ENCODE measurements at regions not wholly inside any gene's neighbourhood (a gene's known extent, or its start where the extent isn't known, plus 50 kb on each side); places are given as distances from the start of the nearest gene placed in this dataset.
"Not testable (repeated sequence)": the region's sequence is repeated elsewhere in the genome, so short reads cannot be mapped to it uniquely, and the experiment has no call there.

DNA sequence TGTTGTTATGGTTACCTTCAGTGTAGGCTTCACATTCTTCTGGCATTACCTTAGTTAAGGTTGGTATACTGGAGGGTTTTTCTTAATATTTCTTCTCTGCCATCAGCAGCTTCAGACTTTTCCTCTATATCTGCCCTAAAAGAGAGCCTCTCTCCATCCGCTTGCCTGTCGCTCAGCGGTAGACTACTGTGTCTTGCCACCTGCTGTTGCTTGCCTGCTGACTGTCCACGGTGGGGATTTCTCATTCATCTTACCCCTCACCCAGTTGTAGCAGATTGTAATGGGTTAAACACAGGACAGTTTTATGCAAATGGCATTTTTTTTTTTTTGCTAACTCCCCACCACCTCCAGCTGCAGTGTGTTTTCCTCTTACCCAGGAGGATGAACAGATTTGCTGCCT, 577.2 kb downstream of the SLITRK5 start:
- ATAC-seq, result no peak
- Mint-ChIP-seq H3K36me3 (no peaks in the 10 kb centered on the region), H3K9me3 (peaks cover 9% of the 10 kb centered on the region), H3K4me3 (no peak overlapping the region), H3K4me1 (no peaks in the 10 kb centered on the region), H3K27ac (no peak overlapping the region)
- DNase-seq (ENCODE audit: low spot score in 2 of 2), result no peak

GRCh38 chr13:88257706-88258105, 586.5 kb downstream of the SLITRK5 start:
- Mint-ChIP-seq H3K4me3 (no peak overlapping the region), H3K27ac (no peak overlapping the region)

DNA sequence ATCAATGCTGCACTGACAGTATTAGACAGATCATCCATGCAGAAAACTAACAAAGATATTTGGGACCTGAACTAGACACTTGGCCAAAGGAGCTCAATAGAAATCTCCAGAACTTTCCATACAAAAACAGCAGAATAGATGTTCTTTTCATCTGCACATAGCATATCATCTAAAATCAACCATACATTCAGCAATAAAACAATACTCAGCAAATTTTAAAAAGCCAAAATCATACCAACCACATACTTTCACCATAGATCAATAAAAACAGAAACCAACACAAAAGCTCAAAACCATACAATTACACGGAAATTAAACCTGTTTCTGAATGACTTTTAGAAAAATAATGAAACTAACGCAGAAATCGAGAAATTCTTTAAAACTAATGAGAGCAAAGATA, 592.6 kb downstream of the SLITRK5 start:
- ATAC-seq (no peak), DNase-seq (ENCODE audit: low spot score in 2 of 2) (no peak)
- Mint-ChIP-seq H3K4me3 (no peak overlapping the region), H3K4me1 (no peaks in the 10 kb centered on the region), H3K27ac (no peak overlapping the region), H3K36me3 (no peaks in the 10 kb centered on the region), H3K9me3 (peaks cover 19% of the 10 kb centered on the region)

More at GRCh38 chr13:88257706-88258105, 586.5 kb downstream of the SLITRK5 start:
- DNase-seq (ENCODE audit: low spot score in 2 of 2) (no peak), ATAC-seq (no peak)
- Mint-ChIP-seq H3K9me3 (peaks cover 19% of the 10 kb centered on the region), H3K36me3 (no peaks in the 10 kb centered on the region), H3K4me1 (no peaks in the 10 kb centered on the region)

DNA sequence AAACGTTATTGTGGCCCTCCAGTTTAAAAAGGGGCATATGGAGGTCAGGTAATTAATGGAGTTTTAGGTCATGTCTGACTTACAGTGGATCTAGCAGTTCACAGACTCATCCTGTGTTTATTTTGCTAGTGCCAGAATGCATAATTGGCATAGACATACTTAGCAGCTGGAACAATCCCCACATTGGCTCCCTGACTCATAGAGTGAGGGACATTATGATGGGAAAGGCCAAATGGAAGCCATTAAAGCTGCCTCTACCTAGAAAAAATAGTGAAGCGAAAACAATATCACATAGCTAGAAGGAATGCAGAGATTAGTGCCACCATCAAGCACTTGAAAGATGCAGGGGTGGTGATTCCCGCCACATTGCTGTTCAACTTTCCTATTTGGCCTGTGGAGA, 610.7 kb downstream of the SLITRK5 start:
- Mint-ChIP-seq H3K36me3 (no peaks in the 10 kb centered on the region), H3K4me1 (no peaks in the 10 kb centered on the region), H3K9me3 (peaks cover 17% of the 10 kb centered on the region), H3K4me3 (no peak overlapping the region), H3K27ac (no peak overlapping the region)
- DNase-seq (ENCODE audit: low spot score in 2 of 2) (no peak), ATAC-seq (no peak)

DNA sequence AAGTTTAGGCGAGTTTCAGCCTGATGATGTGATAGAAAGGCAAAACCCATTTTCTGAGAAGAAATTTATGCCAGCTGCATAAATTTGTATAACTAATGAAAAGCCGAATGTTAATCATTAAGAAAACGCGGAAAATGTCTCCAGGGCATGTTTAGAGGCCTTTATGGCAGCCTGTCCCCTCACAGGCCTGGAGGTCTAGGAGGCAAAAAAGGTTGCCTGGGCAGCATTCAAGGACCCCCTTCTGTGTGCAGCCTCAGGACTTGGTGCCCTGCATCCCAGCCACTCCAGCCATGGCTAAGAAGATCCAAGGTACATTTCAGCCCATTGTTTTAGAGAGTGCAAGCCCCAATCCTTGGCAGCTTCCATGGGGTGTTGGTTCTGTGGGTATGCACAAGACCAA, 614.2 kb downstream of the SLITRK5 start:
- Mint-ChIP-seq H3K36me3 (no peaks in the 10 kb centered on the region), H3K4me1 (no peaks in the 10 kb centered on the region), H3K27ac (no peak overlapping the region), H3K4me3 (no peak overlapping the region), H3K9me3 (peaks cover 16% of the 10 kb centered on the region)
- ATAC-seq, result no peak
- no peak for DNase-seq (ENCODE audit: low spot score in 2 of 2)

DNA sequence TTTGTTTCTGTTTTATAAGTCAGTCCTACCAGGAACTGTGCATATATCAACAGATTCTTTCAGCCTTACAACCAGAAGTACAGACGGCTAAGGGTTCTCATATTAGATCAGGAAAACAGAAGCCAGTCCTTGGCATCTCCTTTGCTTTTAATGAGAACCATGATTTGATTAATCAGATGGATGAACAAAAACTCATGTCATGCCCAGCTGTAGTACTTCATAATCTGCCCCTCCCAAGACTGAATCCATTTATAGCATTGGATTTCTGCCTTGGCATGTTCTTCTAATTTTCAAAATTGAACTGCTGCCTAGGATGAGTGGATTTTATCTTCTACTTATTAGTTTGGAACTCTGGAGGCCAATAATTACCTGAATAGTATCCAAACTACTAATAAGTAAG, 617.2 kb downstream of the SLITRK5 start:
- Mint-ChIP-seq H3K36me3 (no peaks in the 10 kb centered on the region), H3K27ac (no peak overlapping the region), H3K4me1 (no peaks in the 10 kb centered on the region), H3K4me3 (no peak overlapping the region), H3K9me3 (peaks cover 16% of the 10 kb centered on the region)
- no peak for ATAC-seq
- DNase-seq (ENCODE audit: low spot score in 2 of 2), result no peak

- DNase-seq (ENCODE audit: low spot score in 2 of 2); ATAC-seq; H3K27ac Mint-ChIP-seq; H3K4me1 Mint-ChIP-seq; H3K9me3 Mint-ChIP-seq; H3K36me3 Mint-ChIP-seq; H3K4me3 Mint-ChIP-seq: not testable (repeated sequence)
Observed at GRCh38 chr13:88291731-88292130, 620.6 kb downstream of the SLITRK5 start.

DNA sequence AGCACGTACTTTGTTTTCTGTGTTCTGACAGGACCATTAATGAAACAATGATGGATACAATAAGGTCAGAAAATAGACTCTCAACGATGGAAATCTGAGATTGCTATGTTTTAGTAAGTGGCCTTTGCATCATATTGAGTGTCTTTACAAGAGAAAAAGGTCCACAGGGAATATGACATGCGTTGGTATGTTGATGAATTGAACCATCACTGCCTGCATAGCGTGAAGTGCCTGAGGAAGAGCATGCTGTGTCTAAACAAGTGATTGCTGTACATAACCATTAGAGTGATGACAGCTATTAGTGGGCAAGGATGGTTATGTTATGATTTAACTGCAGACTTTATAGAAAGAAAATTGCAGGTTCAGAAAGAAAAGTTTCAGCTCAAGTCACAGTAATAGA, 623.2 kb downstream of the SLITRK5 start:
- no peaks in the 10 kb centered on the region for H3K4me1 Mint-ChIP-seq
- H3K27ac Mint-ChIP-seq, result no peak overlapping the region

GRCh38 chr13:88303157-88303556, 632.0 kb downstream of the SLITRK5 start:
- Mint-ChIP-seq H3K27ac (no peak overlapping the region), H3K4me1 (no peaks in the 10 kb centered on the region), H3K9me3 (peaks cover 3% of the 10 kb centered on the region), H3K4me3 (no peak overlapping the region), H3K36me3 (no peaks in the 10 kb centered on the region)
- DNase-seq (ENCODE audit: low spot score in 2 of 2) (no peak), ATAC-seq (no peak)

More for the DNA sequence above, 623.2 kb downstream of the SLITRK5 start:
- no peak for DNase-seq (ENCODE audit: low spot score in 2 of 2)
- ATAC-seq, result no peak
- Mint-ChIP-seq H3K4me3 (no peak overlapping the region), H3K36me3 (no peaks in the 10 kb centered on the region), H3K9me3 (peaks cover 3% of the 10 kb centered on the region)

- DNase-seq (ENCODE audit: low spot score in 2 of 2) (no peak), ATAC-seq (no peak)
- no peaks in the 10 kb centered on the region for H3K36me3 Mint-ChIP-seq
- H3K27ac Mint-ChIP-seq, result no peak overlapping the region
- peaks cover 3% of the 10 kb centered on the region for H3K9me3 Mint-ChIP-seq
- no peaks in the 10 kb centered on the region for H3K4me1 Mint-ChIP-seq
- H3K4me3 Mint-ChIP-seq, result no peak overlapping the region
Observed at GRCh38 chr13:88303605-88304004, 632.4 kb downstream of the SLITRK5 start.

DNA sequence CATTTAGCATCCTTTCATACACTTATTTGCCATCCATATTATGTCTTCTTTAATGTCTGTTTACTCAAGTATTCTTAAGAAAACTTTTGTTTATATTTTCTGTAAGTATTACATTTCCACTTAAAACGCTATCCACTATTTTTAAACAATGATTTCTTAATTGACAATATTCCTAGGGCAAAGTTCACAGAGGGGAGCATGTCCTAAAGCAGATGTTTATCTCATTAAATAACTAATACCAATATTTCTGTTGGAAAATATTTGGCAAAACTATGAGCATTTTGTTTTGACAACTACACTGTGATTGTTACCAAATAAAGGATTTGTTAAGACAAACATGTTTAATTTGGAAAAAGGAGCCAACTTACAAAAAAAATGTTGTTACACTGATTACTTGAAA, 643.3 kb downstream of the SLITRK5 start:
- H3K27ac Mint-ChIP-seq, result no peak overlapping the region
- DNase-seq (ENCODE audit: low spot score in 2 of 2) (no peak), ATAC-seq (no peak)
- no peaks in the 10 kb centered on the region for H3K4me1 Mint-ChIP-seq
- H3K4me3 Mint-ChIP-seq, result no peak overlapping the region
- H3K36me3 Mint-ChIP-seq, result no peaks in the 10 kb centered on the region
- H3K9me3 Mint-ChIP-seq, result peaks cover 3% of the 10 kb centered on the region

GRCh38 chr13:88329066-88329465, 657.9 kb downstream of the SLITRK5 start:
- Mint-ChIP-seq H3K4me1 (no peaks in the 10 kb centered on the region), H3K4me3 (no peak overlapping the region), H3K27ac (no peak overlapping the region), H3K36me3 (no peaks in the 10 kb centered on the region), H3K9me3 (peaks cover 19% of the 10 kb centered on the region)
- DNase-seq (ENCODE audit: low spot score in 2 of 2) (no peak), ATAC-seq (no peak)

DNA sequence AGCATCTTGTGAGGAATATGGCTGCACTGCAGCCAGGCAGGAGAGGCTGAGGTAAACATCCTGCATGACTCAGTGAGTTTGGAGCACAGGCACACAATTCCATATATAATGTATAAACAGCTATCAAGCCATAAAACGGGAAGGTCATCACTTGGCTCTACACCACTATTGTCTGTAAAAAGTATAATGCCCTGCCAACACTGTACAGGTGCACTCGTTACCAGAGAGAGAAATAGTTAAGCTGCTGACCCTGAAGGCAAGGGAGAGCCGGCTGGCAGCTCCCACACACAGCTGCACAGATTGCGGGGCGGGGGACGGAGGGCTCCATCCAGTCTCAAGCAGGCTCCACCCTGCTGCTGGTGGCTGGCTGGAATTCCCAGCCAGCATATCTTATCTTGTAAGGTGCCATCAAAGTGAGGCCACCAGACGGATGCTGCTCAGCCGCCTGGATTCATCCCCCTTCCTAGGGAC, 668.1 kb downstream of the SLITRK5 start:
- no peaks in the 10 kb centered on the region for H3K4me1 Mint-ChIP-seq
- ATAC-seq (no peak), DNase-seq (ENCODE audit: low spot score in 2 of 2) (no peak)
- H3K27ac Mint-ChIP-seq, result no peak overlapping the region
- no peak overlapping the region for H3K4me3 Mint-ChIP-seq
- H3K36me3 Mint-ChIP-seq, result no peaks in the 10 kb centered on the region
- peaks cover 8% of the 10 kb centered on the region for H3K9me3 Mint-ChIP-seq

GRCh38 chr13:88345171-88345847, 674.1 kb downstream of the SLITRK5 start:
- H3K4me3 Mint-ChIP-seq, result no peak overlapping the region
- H3K9me3 Mint-ChIP-seq, result peaks cover 8% of the 10 kb centered on the region
- H3K4me1 Mint-ChIP-seq, result no peaks in the 10 kb centered on the region
- H3K27ac Mint-ChIP-seq, result no peak overlapping the region
- no peaks in the 10 kb centered on the region for H3K36me3 Mint-ChIP-seq
- ATAC-seq (no peak), DNase-seq (ENCODE audit: low spot score in 2 of 2) (no peak)

- no peaks in the 10 kb centered on the region for H3K4me1 Mint-ChIP-seq
- H3K27ac Mint-ChIP-seq, result no peak overlapping the region
- no peaks in the 10 kb centered on the region for H3K36me3 Mint-ChIP-seq
- H3K9me3 Mint-ChIP-seq, result peaks cover 19% of the 10 kb centered on the region
- no peak overlapping the region for H3K4me3 Mint-ChIP-seq
- ATAC-seq, result no peak
- no peak for DNase-seq (ENCODE audit: low spot score in 2 of 2)
Observed at GRCh38 chr13:88360761-88361160, 689.6 kb downstream of the SLITRK5 start.

- no peaks in the 10 kb centered on the region for H3K4me1 Mint-ChIP-seq
- H3K9me3 Mint-ChIP-seq, result peaks cover 5% of the 10 kb centered on the region
- DNase-seq (ENCODE audit: low spot score in 2 of 2) (no peak), ATAC-seq (no peak)
- H3K4me3 Mint-ChIP-seq, result no peak overlapping the region
- no peaks in the 10 kb centered on the region for H3K36me3 Mint-ChIP-seq
- no peak overlapping the region for H3K27ac Mint-ChIP-seq
Observed at GRCh38 chr13:88369866-88370265, 698.7 kb downstream of the SLITRK5 start.
